ENCODE measurements at regions not wholly inside any gene's neighbourhood (a gene's known extent, or its start where the extent isn't known, plus 50 kb on each side); places are given as distances from the start of the nearest gene placed in this dataset.

GRCh38 chr16:48435906-48436305 lies 50.7 kb upstream of the SIAH1 start:
- no peak for DNase-seq

- DNase-seq, result no peak
Measured at GRCh38 chr16:48435318-48435680, 50.1 kb upstream of the SIAH1 start.

All from femur (tissue), 1 donor.